H1 (cell line): ENCODE measurements at regions not wholly inside any gene's neighbourhood (a gene's known extent, or its start where the extent isn't known, plus 50 kb on each side); places are given as distances from the start of the nearest gene placed in this dataset.

Source experiments
- CTCF ChIA-PET: fragments of 300-600 bp; sonication (Branson Sonifier 250); formaldehyde crosslinking; loops from one replicate; lab custom pipeline; 2021; ENCODE audit not compliant: partially characterized antibody; lab: Charles Lee
- POLR2A ChIA-PET: fragments of 300-600 bp; sonication (Branson Sonifier 250); formaldehyde crosslinking; loops from one replicate; lab custom pipeline; 2021; ENCODE audit warnings: inconsistent platforms; ENCODE audit not compliant: partially characterized antibody; lab: Charles Lee
- DNase-seq, 2 experiments: peaks; one replicate each; pipeline versions ENCODE4 v3.0.0 to v3.0.0-alpha.2; 2010 to 2022; ENCODE audit warnings: low spot score in 2 of 2, low read depth in 1 of 2, mixed read lengths in 1 of 2
- FAIRE-seq: peaks from 2 replicates; lab custom pipeline; 2011; peaks lifted over from hg19 to GRCh38; lab: Jason Lieb, UNC
- H2AFZ ChIP-seq: 2 replicates; pipeline ENCODE4 v1.8.1; 2012; ENCODE audit warnings: low read length, inconsistent platforms
- H2AK5ac ChIP-seq: 2 replicates; pipeline ENCODE4 v1.6.1; 2013; ENCODE audit warnings: low read depth, low read length
- H2BK120ac ChIP-seq: replicated peaks from 2 replicates; pipeline ENCODE3; 2013; ENCODE audit warnings: low read depth, low read length, inconsistent platforms
- H2BK12ac ChIP-seq: 2 replicates; pipeline ENCODE4 v1.6.1; 2013; ENCODE audit warnings: low read depth, low read length
- H2BK15ac ChIP-seq: 2 replicates; pipeline ENCODE4 v1.6.1; 2013; ENCODE audit warnings: low read length
- H2BK20ac ChIP-seq: 2 replicates; pipeline ENCODE4 v1.6.1; 2013; ENCODE audit warnings: low read length
- H2BK5ac ChIP-seq: 2 replicates; pipeline ENCODE4 v1.6.1; 2013; ENCODE audit warnings: low read depth, low read length
- H3K14ac ChIP-seq: 2 replicates; pipeline ENCODE4 v1.6.1; 2013; ENCODE audit warnings: inconsistent platforms; ENCODE audit not compliant: insufficient read length
- H3K18ac ChIP-seq: 2 replicates; pipeline ENCODE4 v1.6.1; 2013; ENCODE audit warnings: low read length; ENCODE audit errors: extremely low read depth
- H3K23ac ChIP-seq: 2 replicates; pipeline ENCODE4 v1.6.1; 2013; ENCODE audit warnings: inconsistent platforms; ENCODE audit not compliant: insufficient read length
- H3K23me2 ChIP-seq: 2 replicates; pipeline ENCODE4 v1.6.1; 2013; ENCODE audit warnings: low read depth, low read length
- H3K27ac ChIP-seq: 2 replicates; pipeline ENCODE4 v1.6.1; 2011; ENCODE audit warnings: low read depth, low read length, inconsistent platforms
- H3K27me3 ChIP-seq, 4 experiments: replicated peaks in 1 of 4; 1 replicate in 1 of 4; 2 replicates in 3 of 4; pipeline versions ENCODE4 v1.6.1 to v1.8.1; 2011 to 2013; ENCODE audit warnings: low read length in 3 of 4, mild to moderate bottlenecking in 3 of 4, inconsistent platforms in 2 of 4, mixed read lengths in 2 of 4, moderate library complexity in 1 of 4; ENCODE audit not compliant: control insufficient read depth in 3 of 4, insufficient read depth in 3 of 4; ENCODE audit errors: extremely low read depth in 1 of 4
- H3K36me3 ChIP-seq, 4 experiments: 2 replicates each; pipeline versions ENCODE4 v1.6.1 to v1.8.1; 2011 to 2013; ENCODE audit warnings: mild to moderate bottlenecking in 4 of 4, low read length in 3 of 4, moderate library complexity in 2 of 4, control low read depth in 1 of 4, inconsistent platforms in 1 of 4; ENCODE audit not compliant: insufficient read depth in 4 of 4, control insufficient read depth in 2 of 4
- H3K4ac ChIP-seq: replicated peaks from 2 replicates; pipeline ENCODE3; 2013; ENCODE audit warnings: low read length, low read depth, mixed read lengths, inconsistent platforms; ENCODE audit not compliant: insufficient read length
- H3K4me1 ChIP-seq, 4 experiments: replicated peaks in 1 of 4; 1 replicate in 1 of 4; 2 replicates in 3 of 4; pipeline versions ENCODE4 v1.6.1 to v1.8.1; 2011 to 2013; ENCODE audit warnings: low read length in 3 of 4, inconsistent platforms in 2 of 4, mixed read lengths in 1 of 4; ENCODE audit not compliant: insufficient read depth in 4 of 4, control insufficient read depth in 3 of 4
- H3K4me2 ChIP-seq, 2 experiments: 2 replicates each; pipeline versions ENCODE4 v1.6.1 to v1.8.1; 2011 to 2013; ENCODE audit warnings: low read depth in 2 of 2, low read length in 2 of 2, control low read depth in 1 of 2, inconsistent platforms in 1 of 2, mild to moderate bottlenecking in 1 of 2; ENCODE audit not compliant: insufficient read depth in 1 of 2
- H3K4me3 ChIP-seq, 4 experiments: fragments of 200-600, 300-600 bp in 1 of 4; sonication (generic), shearing (Covaris generic), sonication (Bioruptor Twin) in 1 of 4; 2 replicates each; pipeline versions ENCODE4 v1.5.1 to v1.8.1; 2011 to 2016; ENCODE audit warnings: low read length in 4 of 4, low read depth in 3 of 4, control low read depth in 2 of 4, inconsistent platforms in 2 of 4, mild to moderate bottlenecking in 2 of 4, mixed read lengths in 1 of 4, moderate library complexity in 1 of 4; ENCODE audit not compliant: insufficient read depth in 2 of 4; ENCODE audit errors: extremely low read depth in 1 of 4
- H3K56ac ChIP-seq: replicated peaks from 2 replicates; pipeline ENCODE3; 2013; ENCODE audit warnings: low read depth, mild to moderate bottlenecking, mixed read lengths, low read length, inconsistent platforms; ENCODE audit not compliant: insufficient read length
- H3K79me1 ChIP-seq: 2 replicates; pipeline ENCODE4 v1.6.1; 2013; ENCODE audit warnings: low read depth, low read length, control low read depth
- H3K79me2 ChIP-seq, 2 experiments: 2 replicates each; pipeline versions ENCODE4 v1.6.1 to v1.8.1; 2012 to 2013; ENCODE audit warnings: low read length in 2 of 2, mild to moderate bottlenecking in 2 of 2, inconsistent platforms in 1 of 2; ENCODE audit not compliant: insufficient read depth in 2 of 2, control insufficient read depth in 1 of 2
- H3K9ac ChIP-seq, 4 experiments: replicated peaks in 1 of 4; 1 replicate in 1 of 4; 2 replicates in 3 of 4; pipeline versions ENCODE4 v1.6.1 to v1.8.1; 2011 to 2013; ENCODE audit warnings: low read depth in 3 of 4, low read length in 3 of 4, control low read depth in 2 of 4, mild to moderate bottlenecking in 2 of 4, moderate library complexity in 2 of 4, inconsistent platforms in 1 of 4; ENCODE audit errors: extremely low read depth in 1 of 4
- H3K9me3 ChIP-seq, 2 experiments: 2 replicates each; pipeline versions ENCODE4 v1.6.1 to v1.8.1; 2012 to 2013; ENCODE audit warnings: mild to moderate bottlenecking in 2 of 2, moderate library complexity in 2 of 2, control low read depth in 1 of 2, inconsistent platforms in 1 of 2, low read depth in 1 of 2, low read length in 1 of 2, mixed read lengths in 1 of 2; ENCODE audit not compliant: insufficient read depth in 2 of 2
- H4K20me1 ChIP-seq, 2 experiments: replicated peaks in 1 of 2; 2 replicates each; pipeline versions ENCODE3 to v1.8.1; 2011 to 2013; ENCODE audit warnings: inconsistent platforms in 2 of 2, low read length in 2 of 2, mild to moderate bottlenecking in 1 of 2; ENCODE audit not compliant: insufficient read depth in 2 of 2, control insufficient read depth in 1 of 2
- H4K5ac ChIP-seq: 2 replicates; pipeline ENCODE4 v1.6.1; 2013; ENCODE audit warnings: low read length, low read depth, mixed read lengths, inconsistent platforms; ENCODE audit not compliant: insufficient read length
- H4K8ac ChIP-seq: 2 replicates; pipeline ENCODE4 v1.8.0; 2013; ENCODE audit warnings: mild to moderate bottlenecking, moderate library complexity, low read length, inconsistent platforms; ENCODE audit not compliant: insufficient read depth; ENCODE audit errors: extremely low read depth
- H4K91ac ChIP-seq: replicated peaks from 2 replicates; pipeline ENCODE3; 2013; ENCODE audit warnings: low read length, mixed read lengths, inconsistent platforms; ENCODE audit not compliant: insufficient read length
- ATF2 ChIP-seq: IDR thresholded peaks from 2 replicates; pipeline ENCODE4 v1.6.1; 2012; ENCODE audit warnings: low read length, inconsistent platforms
- CBX5 ChIP-seq: fragments of 300-800, 300-1000 bp; sonication (generic); IDR thresholded peaks from 2 replicates; pipeline ENCODE4 v1.7.1; 2016; ENCODE audit warnings: antibody characterized with exemption, low read length, low read depth
- KDM1A ChIP-seq: fragments of 200-600, 300-600 bp; sonication (generic); IDR thresholded peaks from 2 replicates; pipeline ENCODE4 v1.7.1; 2016; ENCODE audit warnings: mild to moderate bottlenecking, low read length, borderline replicate concordance
- POLR2AphosphoS5 ChIP-seq: IDR thresholded peaks from 2 replicates; pipeline ENCODE4 v1.6.1; 2011; ENCODE audit warnings: low read depth, low read length
- RAD21 ChIP-seq, 2 experiments: IDR thresholded peaks in 1 of 2; conservative IDR thresholded peaks in 1 of 2; 2 replicates each; pipeline ENCODE4 v1.6.1; 2011; ENCODE audit warnings: low read depth in 2 of 2, low read length in 2 of 2, improper control_type of control experiment in 1 of 2, inconsistent platforms in 1 of 2, mild to moderate bottlenecking in 1 of 2, moderate library complexity in 1 of 2
- RBBP5 ChIP-seq: IDR thresholded peaks from 2 replicates; pipeline ENCODE4 v1.7.1; 2012; ENCODE audit warnings: low read depth, mild to moderate bottlenecking, inconsistent platforms, low read length, moderate library complexity, borderline replicate concordance
- RNF2 ChIP-seq: fragments of 200-900, 300-1000 bp; sonication (generic); IDR thresholded peaks from 2 replicates; pipeline ENCODE4 v1.7.1; 2016; ENCODE audit warnings: borderline replicate concordance, low read depth, mild to moderate bottlenecking, antibody characterized with exemption, low read length; ENCODE audit not compliant: poor library complexity, severe bottlenecking; ENCODE audit errors: missing control alignments
- SP4 ChIP-seq: IDR thresholded peaks from 2 replicates; pipeline ENCODE4 v1.6.1; 2012; ENCODE audit warnings: low read length, inconsistent platforms
- TAF1 ChIP-seq: IDR thresholded peaks from 2 replicates; pipeline ENCODE4 v1.6.1; 2011; ENCODE audit warnings: mild to moderate bottlenecking, low read depth, low read length
- TEAD4 ChIP-seq: IDR thresholded peaks from 2 replicates; pipeline ENCODE4 v1.6.1; 2012; ENCODE audit warnings: low read depth, low read length, inconsistent platforms, mixed read lengths
- WGBS, 2 experiments: shearing (Covaris generic) in 1 of 2; methylation state at CpG; one replicate each; pipeline versions ENCODE4 v1.1.6 to v1.1.7; 2013 to 2015; ENCODE audit warnings: low lambda C conversion rate in 2 of 2, mixed read lengths in 2 of 2, inconsistent platforms in 1 of 2, low coverage in 1 of 2, missing lambda C conversion rate in 1 of 2; ENCODE audit not compliant: insufficient replicate concordance in 2 of 2, insufficient coverage in 1 of 2, insufficient read length in 1 of 2; ENCODE audit errors: extremely low coverage in 1 of 2, missing lambda C conversion rate in 1 of 2; 5-methylcytosine and 5-hydroxymethylcytosine counted together

GRCh38 chr1:217027403-217028080, 304.3 kb upstream of the ESRRG start:
- H3K27me3 ChIP-seq: no peaks in the 10 kb centered on the region
- H4K8ac ChIP-seq: no peak overlapping the region
- no peak overlapping the region for H3K4me2 ChIP-seq
- no peak overlapping the region for H2BK15ac ChIP-seq
- no peak overlapping the region for H2BK20ac ChIP-seq
- no peak overlapping the region for H2AFZ ChIP-seq
- H3K4ac ChIP-seq: no peak overlapping the region
- FAIRE-seq (no peak), DNase-seq (no peak)
- H3K23me2 ChIP-seq: peaks cover 1% of the 10 kb centered on the region; the same call in 1 of the 2 replicates
- no peaks in the 10 kb centered on the region for H3K79me1 ChIP-seq
- 95% methylated on average over 4 of the region's 4 CpGs; no CpG with 5 or more reads in 1 of the 2 experiments for WGBS, 2 experiments
- no peak overlapping the region for H3K18ac ChIP-seq
- H2BK12ac ChIP-seq: no peak overlapping the region
- H3K14ac ChIP-seq: no peak overlapping the region
- H3K36me3 ChIP-seq: no peaks in the 10 kb centered on the region
- H2BK120ac ChIP-seq: no peak overlapping the region
- H4K91ac ChIP-seq: no peak overlapping the region
- H3K4me3 ChIP-seq: no peak overlapping the region
- POLR2A ChIA-PET: no interaction called here
- H4K20me1 ChIP-seq: no peaks in the 10 kb centered on the region
- no peaks in the 10 kb centered on the region for H3K9me3 ChIP-seq
- H4K5ac ChIP-seq: no peak overlapping the region
- no peak overlapping the region for H3K27ac ChIP-seq
- H3K79me2 ChIP-seq: no peaks in the 10 kb centered on the region
- no peak overlapping the region for H2BK5ac ChIP-seq
- no peak overlapping the region for H2AK5ac ChIP-seq
- H3K9ac ChIP-seq: no peak overlapping the region
- no peak overlapping the region for H3K56ac ChIP-seq
- no peak for TF ChIP-seq ATF2
- TF ChIP-seq RAD21 (IDR thresholded peaks at IDR 0.05 in 1 of 2, conservative IDR thresholded peaks at IDR 0.05 in 1 of 2; ENCODE audit: low read depth in 2 of 2, low read length in 2 of 2): no peak
- TF ChIP-seq RBBP5: no peak
- TF ChIP-seq CBX5: no peak
- no peak for TF ChIP-seq POLR2AphosphoS5
- no peak for TF ChIP-seq RNF2
- no peak for TF ChIP-seq SP4
- no peak for TF ChIP-seq KDM1A
- no peak for TF ChIP-seq TEAD4
- no peak for TF ChIP-seq TAF1
- CTCF ChIA-PET: interaction anchor here (0.7 kb wide), 1 partner anchor 21 kb away, joined by 3 read pairs; no protein-coding TSS in a partner anchor
- H3K23ac ChIP-seq: no peak overlapping the region
- H3K4me1 ChIP-seq: no peaks in the 10 kb centered on the region
